HG02588 (cell line): ENCODE measurements at regions not wholly inside any gene's neighbourhood (a gene's known extent, or its start where the extent isn't known, plus 50 kb on each side); places are given as distances from the start of the nearest gene placed in this dataset.

ENCODE experiments used
- ATAC-seq: cut with Tn5 transposase; IDR thresholded peaks from one replicate; pipeline ENCODE4 v1.9.1; 2021; ENCODE audit warnings: mild to moderate bottlenecking, moderate library complexity; ENCODE audit not compliant: unreplicated experiment

DNA sequence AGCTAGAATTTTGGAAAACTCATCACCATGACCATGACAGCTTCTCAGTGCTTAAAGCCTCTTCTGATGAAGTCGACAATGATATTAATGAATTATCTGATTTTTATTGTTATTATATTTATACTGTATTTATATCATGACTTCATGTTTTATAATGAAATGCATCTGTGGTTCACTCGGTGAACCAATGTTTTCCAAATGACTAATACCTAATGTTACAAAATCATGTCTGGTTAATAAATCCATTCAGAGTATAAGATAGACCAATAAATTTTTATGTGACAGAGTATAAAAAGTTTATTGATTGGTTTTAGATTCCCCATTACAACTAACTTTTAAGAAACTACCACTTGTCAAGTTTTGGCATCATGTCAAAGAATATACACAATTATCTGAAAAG is 416.5 kb downstream of the MLLT3 start:
- no peak for ATAC-seq

- no peak for ATAC-seq
Observed at GRCh38 chr9:20200991-20201431, 412.2 kb upstream of the SLC24A2 start.

- ATAC-seq: no peak
Observed at GRCh38 chr9:20200581-20200980, 411.7 kb upstream of the SLC24A2 start.

GRCh38 chr9:20199111-20199510 is 410.3 kb upstream of the SLC24A2 start:
- ATAC-seq: no peak

DNA sequence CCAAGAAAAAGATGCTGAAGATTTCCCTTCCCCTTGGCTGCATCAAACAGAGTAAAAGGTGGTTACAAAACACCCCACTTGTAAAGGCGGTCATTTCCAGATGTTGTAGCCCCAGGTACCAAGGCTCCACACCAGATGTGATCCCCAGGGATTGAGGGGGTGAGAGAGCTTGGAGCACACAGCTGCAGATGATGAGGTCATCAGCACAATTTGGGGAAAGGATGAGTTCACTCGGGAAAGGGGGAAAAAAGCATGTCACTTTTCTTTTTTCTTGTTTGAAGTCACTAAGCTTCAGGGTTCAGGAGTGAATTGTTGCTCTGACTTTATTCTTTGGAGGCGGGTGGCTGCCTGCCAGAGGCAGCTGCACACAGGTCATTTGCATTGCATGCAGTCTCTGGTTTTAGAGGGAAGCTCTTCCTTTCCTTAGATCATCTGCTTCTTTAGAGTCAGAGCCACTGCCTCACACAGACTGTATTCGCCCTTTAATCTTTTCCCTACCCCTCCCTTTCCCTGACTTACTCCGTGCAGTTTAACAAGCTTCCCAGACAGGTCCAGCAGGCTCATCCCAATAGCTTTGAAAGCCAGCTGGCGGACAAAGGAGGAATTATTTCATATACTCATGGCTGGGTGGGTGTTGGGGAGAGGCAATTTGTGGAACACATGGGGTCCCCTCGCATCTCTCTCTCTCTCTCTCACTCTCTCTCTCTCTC is 409.3 kb upstream of the SLC24A2 start:
- ATAC-seq: peak; percentile 58

DNA sequence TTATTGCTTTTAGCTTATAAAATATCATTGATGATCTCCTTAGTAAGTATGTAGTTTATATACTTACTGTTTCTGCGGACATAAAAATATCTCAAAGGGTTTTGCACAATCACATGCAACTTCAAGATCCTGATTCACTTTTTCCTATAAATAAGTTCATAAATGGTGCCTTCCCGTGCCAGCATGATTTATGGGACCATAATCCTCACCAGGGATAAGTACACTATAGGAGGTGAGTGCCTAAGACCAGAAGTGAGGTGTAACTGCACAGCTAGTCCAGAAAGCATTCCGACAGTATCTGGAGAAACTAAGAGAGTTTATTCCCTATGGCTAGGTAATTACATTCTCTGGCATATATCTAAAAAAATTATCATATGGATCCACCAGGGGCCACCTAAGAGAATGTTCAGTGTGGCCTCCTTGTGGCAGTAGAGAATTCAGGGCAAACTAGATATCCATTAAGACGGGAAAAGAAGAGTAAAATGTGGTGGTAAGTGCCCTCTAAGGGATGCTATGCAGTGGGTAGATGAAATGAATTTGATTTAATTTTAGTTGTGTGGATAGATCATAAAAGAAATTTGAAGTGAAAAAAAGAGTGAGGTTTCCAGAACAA is 402.5 kb upstream of the SLC24A2 start:
- ATAC-seq: no peak

DNA sequence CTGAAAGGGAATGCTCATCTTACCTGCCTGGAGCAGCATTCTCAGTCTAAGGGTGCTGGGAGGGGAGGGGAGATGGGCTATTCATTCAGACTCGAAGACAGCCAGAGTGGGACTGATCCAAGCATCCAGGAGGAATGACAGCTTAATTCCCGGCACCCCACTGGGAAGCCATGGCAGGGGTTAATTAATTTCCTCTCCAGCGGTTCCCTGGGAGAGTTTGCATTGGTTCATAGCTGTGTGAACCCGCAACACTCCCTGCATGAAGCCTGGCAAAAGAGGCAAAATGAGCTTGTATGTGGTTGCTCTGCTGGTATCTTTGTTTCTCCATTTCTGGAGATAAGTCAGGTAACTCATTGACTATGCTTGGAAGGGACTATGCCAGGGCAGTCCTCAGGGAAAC is 401.0 kb upstream of the SLC24A2 start:
- ATAC-seq: no peak

DNA sequence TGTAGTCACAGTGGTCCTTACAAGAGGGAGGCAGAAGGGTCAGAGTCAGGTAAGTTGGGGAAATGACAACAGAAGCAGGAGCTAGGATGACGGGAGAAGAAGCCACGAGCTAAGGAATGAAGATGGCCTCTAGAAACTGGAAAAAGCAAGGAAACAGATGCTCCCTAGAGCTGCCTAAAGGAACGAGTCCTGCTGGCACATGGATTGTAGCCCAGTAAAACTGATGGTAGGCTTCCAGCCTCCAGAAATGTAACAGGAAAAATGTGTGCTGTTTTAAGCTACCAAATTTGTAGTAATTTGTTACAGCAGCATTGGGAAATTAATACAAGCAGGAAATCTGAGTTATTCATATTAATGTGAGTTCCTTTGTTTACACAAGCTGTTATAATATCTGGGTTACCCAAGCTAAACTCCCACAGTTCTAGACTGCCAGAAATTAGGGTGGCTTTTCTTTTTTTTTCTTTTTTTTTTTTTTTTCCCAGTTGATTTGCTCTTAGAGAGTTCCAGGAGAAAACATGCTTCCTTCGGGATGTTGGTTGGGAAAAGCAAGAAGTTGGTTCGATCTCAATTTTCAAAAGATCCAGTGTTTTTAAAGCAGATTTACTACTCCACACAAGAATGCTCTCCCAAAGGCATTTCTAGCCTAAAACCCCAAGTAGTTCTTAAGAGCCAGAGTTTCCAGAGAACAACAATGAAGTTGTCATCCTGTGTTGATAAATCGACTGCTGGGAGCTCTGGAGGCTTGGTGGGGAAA is 400.0 kb upstream of the SLC24A2 start:
- no peak for ATAC-seq

GRCh38 chr9:20187318-20187717 is 398.5 kb upstream of the SLC24A2 start:
- ATAC-seq: no peak

GRCh38 chr9:20186823-20187222 is 398.0 kb upstream of the SLC24A2 start:
- ATAC-seq: no peak

GRCh38 chr9:20186231-20186630 is 397.4 kb upstream of the SLC24A2 start:
- no peak for ATAC-seq

DNA sequence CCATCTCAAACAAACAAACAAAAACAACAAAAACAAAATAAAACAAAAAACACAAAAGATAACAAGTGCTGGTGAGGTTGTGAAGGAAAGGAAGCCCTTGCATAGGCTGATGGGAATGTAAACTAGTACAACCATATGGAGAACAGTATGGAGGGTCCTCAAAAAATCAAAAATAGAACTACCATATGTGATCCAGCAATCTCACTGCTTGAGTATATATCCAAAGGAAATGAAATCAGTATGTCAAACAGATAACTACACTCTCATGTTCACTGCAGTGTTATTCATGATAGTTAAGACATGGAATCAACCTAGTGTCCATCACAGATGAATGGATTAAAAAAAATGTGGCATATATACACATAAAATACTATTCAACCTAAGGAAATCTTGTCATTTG is 395.7 kb upstream of the SLC24A2 start:
- ATAC-seq: no peak

- no peak for ATAC-seq
Observed at GRCh38 chr9:20178679-20179078, 389.8 kb upstream of the SLC24A2 start.

- ATAC-seq: no peak
Observed at GRCh38 chr9:20178197-20178596, 389.4 kb upstream of the SLC24A2 start.

GRCh38 chr9:20170122-20170521 is 381.3 kb upstream of the SLC24A2 start:
- ATAC-seq: no peak

GRCh38 chr9:20152151-20152725 is 363.4 kb upstream of the SLC24A2 start:
- no peak for ATAC-seq

DNA sequence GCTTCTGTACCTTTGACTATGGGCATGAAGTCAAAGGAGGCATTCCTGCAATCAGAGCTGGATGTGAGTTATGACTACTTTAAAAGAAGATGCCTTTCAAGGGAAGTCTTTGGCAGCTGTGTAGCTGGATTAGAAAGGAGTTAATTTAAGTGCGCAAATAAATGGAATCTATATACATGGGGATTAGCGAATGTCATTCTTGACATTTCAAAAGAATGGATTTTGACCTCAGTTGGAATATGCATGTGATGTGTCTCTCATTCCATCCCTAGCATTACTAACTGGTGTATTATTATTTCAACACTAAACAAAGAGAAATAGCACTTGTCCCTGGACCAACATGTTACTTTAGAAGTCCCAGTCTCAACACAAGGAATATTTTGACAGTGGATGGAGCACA is 359.6 kb upstream of the SLC24A2 start:
- no peak for ATAC-seq

DNA sequence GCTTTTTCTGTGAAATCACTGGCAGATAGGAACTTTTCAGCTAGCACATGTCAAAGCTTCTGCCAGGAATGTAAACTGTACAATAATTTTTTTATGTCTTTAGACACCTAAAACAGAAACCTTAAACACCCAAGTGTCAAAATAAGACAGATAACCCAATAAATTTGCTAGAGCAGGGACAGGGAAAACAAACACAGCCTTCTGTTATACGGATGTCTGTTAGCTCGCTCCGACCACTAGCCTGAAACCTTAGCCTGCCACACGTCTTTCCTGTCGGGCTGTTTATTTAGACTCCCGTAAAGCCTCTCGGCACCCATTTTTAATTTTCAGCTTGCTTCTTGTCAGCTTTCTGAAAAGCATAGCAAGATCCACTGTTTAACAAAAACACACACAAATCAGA is 355.4 kb upstream of the SLC24A2 start:
- ATAC-seq: no peak

GRCh38 chr9:20139763-20140290 is 351.0 kb upstream of the SLC24A2 start:
- ATAC-seq: no peak

DNA sequence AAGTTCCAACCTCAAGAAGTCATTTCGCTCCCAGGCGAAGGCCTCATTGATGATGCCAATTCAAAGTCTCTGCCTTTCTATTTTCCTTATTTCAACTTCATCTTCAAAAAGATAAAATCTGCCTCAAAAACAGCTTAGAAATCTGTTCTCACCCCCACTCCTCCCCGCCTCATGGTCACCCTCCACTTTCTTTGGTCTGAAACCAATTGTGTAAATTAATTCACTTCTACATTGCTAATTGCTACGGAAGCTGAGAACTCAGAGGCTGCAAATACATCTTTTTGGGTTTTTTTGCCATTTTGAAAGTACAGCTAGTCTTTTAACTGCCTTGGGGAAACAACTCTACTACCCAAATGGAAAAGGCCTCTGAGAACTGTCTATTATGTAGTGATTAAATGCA is 350.0 kb upstream of the SLC24A2 start:
- no peak for ATAC-seq

DNA sequence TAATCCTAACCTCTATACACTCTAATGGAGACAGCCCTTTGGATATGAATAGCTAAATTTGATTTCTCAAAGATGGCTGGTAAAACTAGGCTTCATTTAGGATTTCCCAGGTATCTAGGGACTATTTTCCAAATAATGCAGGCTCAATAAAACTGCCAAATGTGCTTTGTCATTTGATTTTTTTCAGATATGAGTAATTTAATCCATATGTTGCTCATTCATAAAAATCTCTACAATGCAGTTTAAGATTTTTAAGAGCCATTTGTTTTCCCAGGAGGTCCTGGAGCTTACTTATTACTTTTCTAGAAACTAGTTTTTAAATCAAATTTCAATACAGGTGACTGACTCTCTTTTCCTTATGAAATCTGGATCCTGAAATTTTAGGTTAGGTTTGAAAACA is 349.3 kb upstream of the SLC24A2 start:
- no peak for ATAC-seq
